ENCODE measurements at regions not wholly inside any gene's neighbourhood (a gene's known extent, or its start where the extent isn't known, plus 50 kb on each side); places are given as distances from the start of the nearest gene placed in this dataset.

GRCh38 chr17:71379512-71379911, 741.3 kb upstream of the SOX9 start:
- TF ChIP-seq POLR2AphosphoS5 (IDR thresholded peaks at IDR 0.05; ENCODE audit: borderline replicate concordance, low read depth, low read length) (no peak), EZH2 (IDR thresholded peaks at IDR 0.05) (no peak)
